ENCODE measurements at regions not wholly inside any gene's neighbourhood (a gene's known extent, or its start where the extent isn't known, plus 50 kb on each side); places are given as distances from the start of the nearest gene placed in this dataset.

DNA sequence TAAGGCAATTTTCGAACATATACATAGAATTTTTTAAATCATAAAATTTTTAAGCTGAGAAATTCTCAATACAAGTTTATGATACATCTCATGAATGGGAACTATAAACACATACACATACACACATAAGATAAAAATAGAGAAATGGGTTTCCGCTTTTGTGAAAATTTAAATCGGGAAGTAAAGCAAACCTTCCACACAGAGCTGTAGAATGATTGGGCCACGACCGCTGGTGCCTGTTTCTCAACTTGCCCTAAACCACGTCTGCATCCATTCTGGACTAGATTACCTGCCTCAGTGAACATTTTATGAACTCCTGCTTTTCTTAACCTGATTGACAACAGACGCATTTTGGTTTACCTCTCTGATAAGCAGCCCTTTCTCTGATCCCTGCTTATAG lies 264.4 kb downstream of the SKAP2 start:
- no peak overlapping the region for H3K4me3 ChIP-seq (replicated peaks; ENCODE audit: low read depth, low read length)
- no peak for DNase-seq (ENCODE audit: extremely low read depth, low read depth)
- TF ChIP-seq, protein P1, sequence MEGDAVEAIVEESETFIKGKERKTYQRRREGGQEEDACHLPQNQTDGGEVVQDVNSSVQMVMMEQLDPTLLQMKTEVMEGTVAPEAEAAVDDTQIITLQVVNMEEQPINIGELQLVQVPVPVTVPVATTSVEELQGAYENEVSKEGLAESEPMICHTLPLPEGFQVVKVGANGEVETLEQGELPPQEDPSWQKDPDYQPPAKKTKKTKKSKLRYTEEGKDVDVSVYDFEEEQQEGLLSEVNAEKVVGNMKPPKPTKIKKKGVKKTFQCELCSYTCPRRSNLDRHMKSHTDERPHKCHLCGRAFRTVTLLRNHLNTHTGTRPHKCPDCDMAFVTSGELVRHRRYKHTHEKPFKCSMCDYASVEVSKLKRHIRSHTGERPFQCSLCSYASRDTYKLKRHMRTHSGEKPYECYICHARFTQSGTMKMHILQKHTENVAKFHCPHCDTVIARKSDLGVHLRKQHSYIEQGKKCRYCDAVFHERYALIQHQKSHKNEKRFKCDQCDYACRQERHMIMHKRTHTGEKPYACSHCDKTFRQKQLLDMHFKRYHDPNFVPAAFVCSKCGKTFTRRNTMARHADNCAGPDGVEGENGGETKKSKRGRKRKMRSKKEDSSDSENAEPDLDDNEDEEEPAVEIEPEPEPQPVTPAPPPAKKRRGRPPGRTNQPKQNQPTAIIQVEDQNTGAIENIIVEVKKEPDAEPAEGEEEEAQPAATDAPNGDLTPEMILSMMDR (IDR thresholded peaks at IDR 0.05; ENCODE audit: low read depth, low read length, missing control alignments), result no peak

DNA sequence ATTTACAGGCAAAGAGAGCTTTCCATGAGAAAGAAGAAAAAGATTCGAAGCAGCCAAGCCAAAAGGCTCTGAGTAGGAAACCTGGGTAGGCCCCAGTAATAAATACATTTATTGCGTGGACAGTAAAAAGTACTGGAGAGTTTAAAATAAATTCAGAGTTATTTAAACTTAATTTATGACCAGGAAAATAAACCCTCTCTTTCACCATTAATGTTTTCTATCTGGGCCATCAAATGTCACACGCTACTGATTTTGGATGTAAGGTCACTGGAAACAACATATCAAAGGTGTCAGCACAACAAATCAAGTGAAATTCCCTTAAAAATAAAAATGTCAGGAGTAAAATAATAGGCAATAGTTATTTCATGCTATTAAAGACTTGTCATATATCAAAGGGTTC lies 264.0 kb downstream of the SKAP2 start:
- no peak overlapping the region for H3K4me3 ChIP-seq (replicated peaks; ENCODE audit: low read depth, low read length)
- DNase-seq (ENCODE audit: extremely low read depth, low read depth), result no peak
- TF ChIP-seq, protein P1 (IDR thresholded peaks at IDR 0.05; ENCODE audit: low read depth, low read length, missing control alignments), result no peak

DNA sequence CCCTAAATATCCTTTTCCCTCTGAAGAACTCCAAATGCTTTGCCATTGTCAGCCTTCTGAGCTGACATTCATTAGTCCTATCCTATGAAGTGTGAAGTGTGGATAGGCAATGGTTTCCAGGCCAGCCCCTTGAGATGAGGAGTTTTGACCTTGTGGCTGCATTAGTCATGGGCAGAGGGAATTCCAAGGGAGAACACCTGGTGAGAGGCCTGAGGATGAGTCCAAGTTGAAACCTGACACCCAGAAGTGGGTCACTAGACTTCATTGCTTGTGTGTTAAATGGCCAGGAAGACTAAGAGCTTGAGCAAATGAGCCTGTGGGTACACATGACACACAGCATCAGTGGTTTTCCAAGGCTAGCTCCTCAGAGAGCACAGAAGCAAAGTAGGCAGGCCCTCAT lies 260.8 kb downstream of the SKAP2 start:
- TF ChIP-seq, protein P1 (IDR thresholded peaks at IDR 0.05; ENCODE audit: low read depth, low read length, missing control alignments), result no peak
- DNase-seq (ENCODE audit: extremely low read depth, low read depth), result no peak
- H3K4me3 ChIP-seq (replicated peaks; ENCODE audit: low read depth, low read length), result no peak overlapping the region

DNA sequence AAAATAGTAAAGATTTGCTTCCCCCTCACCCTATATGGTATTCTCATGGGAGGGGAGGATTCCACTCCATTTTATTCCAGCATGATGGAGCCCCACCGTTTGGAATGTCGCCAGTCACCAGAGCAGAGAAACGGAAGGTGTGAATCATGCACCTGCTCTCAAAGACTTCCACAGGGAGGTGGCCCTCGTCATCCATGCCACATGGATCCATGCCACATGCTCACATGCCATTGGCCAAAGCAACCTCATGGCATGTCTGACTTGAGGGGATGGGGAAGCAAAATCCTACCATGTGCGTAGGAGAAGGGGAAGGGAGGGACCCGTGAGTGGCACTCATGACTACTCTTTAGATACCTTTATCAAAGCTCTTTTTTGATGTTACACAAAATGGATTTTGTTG lies 256.0 kb downstream of the SKAP2 start:
- TF ChIP-seq, protein P1 (IDR thresholded peaks at IDR 0.05; ENCODE audit: low read depth, low read length, missing control alignments), result no peak
- no peak overlapping the region for H3K4me3 ChIP-seq (replicated peaks; ENCODE audit: low read depth, low read length)
- no peak for DNase-seq (ENCODE audit: extremely low read depth, low read depth)

DNA sequence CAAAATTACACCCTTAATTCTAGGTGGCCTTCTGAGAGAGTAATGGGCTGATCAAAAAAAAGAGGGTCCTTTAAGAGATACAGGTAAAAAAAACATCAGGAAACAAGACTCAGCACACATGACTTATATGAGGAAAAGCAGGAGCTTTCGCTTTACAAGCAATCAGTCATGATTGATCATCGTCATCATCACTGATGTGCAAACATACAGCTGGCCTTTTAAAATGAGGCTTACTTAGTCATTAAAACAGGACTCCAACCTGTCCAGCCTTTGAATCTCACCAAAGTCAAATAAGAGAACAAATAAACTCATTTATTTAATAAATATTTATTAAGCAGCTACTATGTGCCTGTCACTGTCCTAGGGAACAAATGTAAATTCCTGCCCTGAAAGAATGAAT lies 255.3 kb downstream of the SKAP2 start:
- no peak overlapping the region for H3K4me3 ChIP-seq (replicated peaks; ENCODE audit: low read depth, low read length)
- TF ChIP-seq, protein P1 (IDR thresholded peaks at IDR 0.05; ENCODE audit: low read depth, low read length, missing control alignments), result no peak
- no peak for DNase-seq (ENCODE audit: extremely low read depth, low read depth)

DNA sequence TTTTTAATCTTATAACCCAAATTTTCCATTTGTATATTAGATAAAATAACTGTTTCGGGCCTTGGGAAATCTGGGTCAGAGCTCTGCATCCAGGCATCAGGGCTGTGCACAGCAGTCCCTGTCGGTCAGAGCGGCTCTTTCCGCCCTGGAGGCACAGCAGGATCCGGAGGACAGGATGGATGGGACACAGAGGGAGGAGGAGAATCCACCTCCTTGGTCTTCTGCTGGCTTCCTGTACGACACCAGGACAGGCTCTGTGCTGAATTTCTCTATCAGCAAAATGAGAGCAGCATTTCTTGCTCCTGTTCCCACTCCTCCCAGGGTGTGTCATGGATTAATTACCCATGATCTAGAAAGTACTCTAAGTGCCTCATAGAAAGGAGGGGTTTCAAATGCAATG lies 254.9 kb downstream of the SKAP2 start:
- H3K4me3 ChIP-seq (replicated peaks; ENCODE audit: low read depth, low read length), result no peak overlapping the region
- no peak for DNase-seq (ENCODE audit: extremely low read depth, low read depth)
- TF ChIP-seq, protein P1 (IDR thresholded peaks at IDR 0.05; ENCODE audit: low read depth, low read length, missing control alignments), result no peak

DNA sequence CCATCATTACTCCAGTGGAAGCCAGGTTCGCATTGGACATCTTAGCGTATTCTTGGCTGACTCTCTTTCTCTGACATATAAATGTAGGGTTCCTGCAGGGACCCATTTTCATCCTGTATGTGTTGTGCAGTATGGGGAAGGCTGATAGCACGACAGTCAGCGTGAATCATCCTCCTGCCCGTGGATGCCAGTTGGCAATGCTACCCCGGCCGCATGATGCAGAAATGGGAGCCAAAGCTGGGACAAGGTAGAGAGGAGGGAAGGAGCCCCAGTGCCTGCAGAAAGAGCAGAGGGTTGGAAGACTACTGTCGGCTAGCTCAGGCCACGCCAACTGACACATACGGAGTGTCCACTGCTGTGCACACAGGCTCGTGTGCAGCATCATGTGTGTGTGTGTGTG lies 251.6 kb downstream of the SKAP2 start:
- no peak overlapping the region for H3K4me3 ChIP-seq (replicated peaks; ENCODE audit: low read depth, low read length)
- no peak for DNase-seq (ENCODE audit: extremely low read depth, low read depth)
- TF ChIP-seq, protein P1 (IDR thresholded peaks at IDR 0.05; ENCODE audit: low read depth, low read length, missing control alignments), result no peak
